CD4-positive, CD25-positive, alpha-beta regulatory T cell (primary cell): ENCODE measurements at regions not wholly inside any gene's neighbourhood (a gene's known extent, or its start where the extent isn't known, plus 50 kb on each side); places are given as distances from the start of the nearest gene placed in this dataset.
"Not testable (repeated sequence)": the region's sequence is repeated elsewhere in the genome, so short reads cannot be mapped to it uniquely, and the experiment has no call there.

Source experiments
- ATAC-seq, 2 donors: fragments of 150-1000 bp; cut with Tn5 transposase; one replicate each; pipeline ENCODE4 v1.10.0; 2021; ENCODE audit warnings: low read depth in 2 of 2, moderate number of reproducible peaks in 2 of 2, moderate library complexity in 1 of 2
- DNase-seq, 3 donors: peaks; one replicate each; pipeline versions ENCODE4 v3.0.0 to v3.0.0-alpha.2; 2012 to 2022; ENCODE audit warnings: mixed read lengths in 1 of 3
- H3K27ac ChIP-seq: one replicate; pipeline ENCODE4 v1.7.0; 2013; ENCODE audit warnings: mild to moderate bottlenecking, low read length; ENCODE audit not compliant: insufficient read depth, poor library complexity, severe bottlenecking
- H3K27me3 ChIP-seq: one replicate; pipeline ENCODE4 v1.7.0; 2013; ENCODE audit warnings: low read length; ENCODE audit not compliant: control insufficient read depth, insufficient read depth
- H3K36me3 ChIP-seq: one replicate; pipeline ENCODE4 v1.7.0; 2013; ENCODE audit warnings: mild to moderate bottlenecking, low read length, moderate library complexity; ENCODE audit not compliant: control insufficient read depth, insufficient read depth
- H3K4me1 ChIP-seq: 2 replicates; pipeline ENCODE4 v1.7.0; 2013; ENCODE audit warnings: mild to moderate bottlenecking, low read length; ENCODE audit not compliant: insufficient read depth, control insufficient read depth, poor library complexity, severe bottlenecking
- H3K4me3 ChIP-seq: one replicate; pipeline ENCODE4 v1.7.0; 2013; ENCODE audit warnings: low read depth, mild to moderate bottlenecking, low read length, moderate library complexity
- H3K9me3 ChIP-seq, 2 experiments: 1 replicate in 1 of 2; 2 replicates in 1 of 2; pipeline ENCODE4 v1.7.0; 2013; ENCODE audit warnings: low read length in 2 of 2, mild to moderate bottlenecking in 1 of 2, moderate library complexity in 1 of 2; ENCODE audit not compliant: control insufficient read depth in 2 of 2
- H3K27ac Mint-ChIP-seq, 3 donors: one replicate each; pipeline ENCODE4 v1.8.0; 2020 to 2022; ENCODE audit warnings: mild to moderate bottlenecking in 3 of 3, mixed read lengths in 3 of 3, moderate library complexity in 2 of 3
- H3K27me3 Mint-ChIP-seq: one replicate; pipeline ENCODE4 v1.8.0; 2022; ENCODE audit warnings: mild to moderate bottlenecking, mixed read lengths
- H3K36me3 Mint-ChIP-seq: one replicate; pipeline ENCODE4 v1.8.0; 2020; ENCODE audit warnings: mixed read lengths
- H3K4me1 Mint-ChIP-seq, 4 donors: one replicate each; pipeline ENCODE4 v1.8.0; 2020 to 2022; ENCODE audit warnings: mixed read lengths in 4 of 4, mild to moderate bottlenecking in 1 of 4
- H3K4me3 Mint-ChIP-seq, 4 donors: one replicate each; pipeline ENCODE4 v1.8.0; 2020 to 2022; ENCODE audit warnings: mild to moderate bottlenecking in 4 of 4, mixed read lengths in 4 of 4, moderate library complexity in 3 of 4
- H3K9me3 Mint-ChIP-seq, 7 donors: one replicate each; pipeline ENCODE4 v1.8.0; 2020 to 2022; ENCODE audit warnings: mixed read lengths in 7 of 7, mild to moderate bottlenecking in 3 of 7, moderate library complexity in 2 of 7

DNA sequence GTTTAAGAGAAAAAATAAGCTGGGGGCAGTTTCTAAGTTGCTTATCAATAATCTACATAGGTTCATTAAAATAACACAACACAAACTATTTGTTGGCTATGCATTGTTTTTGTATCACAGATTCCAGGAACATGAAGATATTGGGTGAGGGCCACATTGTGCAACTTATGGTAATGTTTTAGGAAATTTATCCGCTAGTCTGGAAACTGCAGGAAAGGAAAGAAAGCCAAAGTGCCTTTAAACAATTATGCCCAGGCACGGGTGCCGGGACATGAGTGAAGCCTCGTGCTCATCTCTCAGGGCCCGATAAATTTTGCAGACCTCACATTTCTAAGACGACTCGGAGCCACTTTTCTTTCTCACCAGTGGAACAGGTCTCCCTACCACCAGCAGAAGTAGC lies 52.6 kb upstream of the GOLGA8Q start:
- not testable (repeated sequence) for H3K36me3 ChIP-seq, H3K4me1 Mint-ChIP-seq, H3K4me1 ChIP-seq, H3K9me3 ChIP-seq, H3K9me3 Mint-ChIP-seq, DNase-seq, H3K27me3 ChIP-seq, H3K27ac ChIP-seq, H3K27ac Mint-ChIP-seq, H3K27me3 Mint-ChIP-seq, ATAC-seq, H3K36me3 Mint-ChIP-seq, H3K4me3 ChIP-seq, H3K4me3 Mint-ChIP-seq

DNA sequence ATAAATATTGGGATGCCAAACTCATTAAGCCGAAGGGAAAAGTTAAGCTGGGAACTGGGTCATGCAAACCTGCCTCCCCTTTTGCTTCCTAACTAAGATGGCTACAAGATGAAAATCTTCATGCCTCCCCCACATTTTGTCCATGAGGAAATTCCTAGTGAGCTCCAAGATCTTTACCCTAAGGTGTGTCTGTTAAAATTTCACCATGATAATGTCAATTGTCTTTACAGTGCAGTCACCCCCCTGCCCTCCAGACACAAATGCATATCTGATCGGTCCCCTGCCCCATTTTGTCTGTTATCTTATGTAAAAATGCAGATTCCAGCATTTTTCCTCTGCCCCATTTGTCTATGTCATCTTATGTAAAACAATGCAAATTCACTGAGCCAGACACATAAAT lies 51.3 kb upstream of the GOLGA8Q start:
- not testable (repeated sequence) for H3K4me3 Mint-ChIP-seq, H3K9me3 Mint-ChIP-seq, H3K36me3 ChIP-seq, ATAC-seq, H3K27me3 ChIP-seq, H3K4me1 ChIP-seq, H3K9me3 ChIP-seq, H3K27ac Mint-ChIP-seq, H3K27me3 Mint-ChIP-seq, H3K36me3 Mint-ChIP-seq, DNase-seq, H3K4me3 ChIP-seq, H3K27ac ChIP-seq, H3K4me1 Mint-ChIP-seq
